SK-N-SH (cell line): ENCODE measurements at regions not wholly inside any gene's neighbourhood (a gene's known extent, or its start where the extent isn't known, plus 50 kb on each side); places are given as distances from the start of the nearest gene placed in this dataset.

Experiments used
- CTCF ChIA-PET: fragments of 300-600, 350-600 bp; formaldehyde crosslinking; extraction: SDS; loops from one replicate; lab custom pipeline; 2021; lab: Yijun Ruan, JAX
- POLR2A ChIA-PET: fragments of 350-600 bp; sonication (Branson Sonifier 250); formaldehyde crosslinking; extraction: SDS; loops from one replicate; lab custom pipeline; 2020; ENCODE audit warnings: antibody characterized with exemption, inconsistent platforms; lab: Yijun Ruan, JAX
- DNase-seq: peaks from one replicate; pipeline ENCODE4 v3.0.0; 2012
- H2AFZ ChIP-seq: fragments of 200-600 bp; sonication (generic); 2 replicates; pipeline ENCODE4 v1.8.1; 2016; ENCODE audit warnings: antibody characterized with exemption, mild to moderate bottlenecking, low read depth
- H3F3A ChIP-seq: fragments of 200-600 bp; sonication (generic); replicated peaks from 2 replicates; pipeline ENCODE3; 2016; ENCODE audit warnings: antibody characterized with exemption, mild to moderate bottlenecking; ENCODE audit not compliant: insufficient read depth
- H3K27ac ChIP-seq, 2 experiments: fragments of 200-500 bp in 1 of 2; fragments of 200-600 bp in 1 of 2; sonication (Bioruptor generic) in 1 of 2; sonication (generic), shearing (Covaris generic) in 1 of 2; 2 replicates each; pipeline versions ENCODE4 v1.5.1 to v1.6.1; 2014 to 2016; ENCODE audit warnings: low read depth in 2 of 2, inconsistent platforms in 1 of 2, low read length in 1 of 2, mild to moderate bottlenecking in 1 of 2, mixed read lengths in 1 of 2
- H3K27me3 ChIP-seq: fragments of 200-600 bp; sonication (generic), shearing (Covaris generic); 2 replicates; pipeline ENCODE4 v1.6.1; 2016; ENCODE audit warnings: mixed run types; ENCODE audit not compliant: insufficient read depth
- H3K36me3 ChIP-seq, 2 experiments: fragments of 200-500 bp in 1 of 2; fragments of 200-600 bp in 1 of 2; sonication (Bioruptor generic) in 1 of 2; sonication (generic) in 1 of 2; replicated peaks in 1 of 2; 2 replicates each; pipeline versions ENCODE3 to v1.5.1; 2014 to 2016; ENCODE audit warnings: low read length in 1 of 2, mild to moderate bottlenecking in 1 of 2; ENCODE audit not compliant: insufficient read depth in 2 of 2, control insufficient read depth in 1 of 2
- H3K4me1 ChIP-seq, 2 experiments: fragments of 200-500 bp in 1 of 2; fragments of 200-600 bp in 1 of 2; sonication (Bioruptor generic) in 1 of 2; sonication (generic), shearing (Covaris generic) in 1 of 2; 2 replicates each; pipeline versions ENCODE4 v1.5.1 to v1.6.1; 2014 to 2016; ENCODE audit warnings: low read depth in 1 of 2, low read length in 1 of 2, mixed run types in 1 of 2; ENCODE audit not compliant: insufficient read depth in 2 of 2, control insufficient read depth in 1 of 2
- H3K4me2 ChIP-seq: fragments of 200-600 bp; sonication (generic), shearing (Covaris generic); 2 replicates; pipeline ENCODE4 v1.6.1; 2017; ENCODE audit warnings: mixed run types
- H3K4me3 ChIP-seq, 2 experiments: fragments of 200-500 bp in 1 of 2; fragments of 200-600 bp in 1 of 2; sonication (Bioruptor generic) in 1 of 2; sonication (generic), shearing (Covaris generic) in 1 of 2; 2 replicates each; pipeline versions ENCODE4 v1.5.1 to v1.8.1; 2014 to 2016; ENCODE audit warnings: low read depth in 2 of 2, inconsistent platforms in 1 of 2, low read length in 1 of 2, mild to moderate bottlenecking in 1 of 2, mixed read lengths in 1 of 2, moderate library complexity in 1 of 2
- H3K79me2 ChIP-seq: fragments of 200-600 bp; sonication (generic); 2 replicates; pipeline ENCODE4 v1.8.1; 2017; ENCODE audit warnings: mild to moderate bottlenecking; ENCODE audit not compliant: insufficient read depth
- H3K9ac ChIP-seq: fragments of 200-600 bp; sonication (generic); 2 replicates; pipeline ENCODE4 v1.6.1; 2017; ENCODE audit warnings: mixed run types
- H3K9me2 ChIP-seq: fragments of 200-600 bp; sonication (generic); 2 replicates; pipeline ENCODE4 v1.6.1; 2017; ENCODE audit warnings: mixed run types
- H3K9me3 ChIP-seq: fragments of 200-600 bp; sonication (generic); 2 replicates; pipeline ENCODE4 v1.6.1; 2017; ENCODE audit warnings: mixed run types, mild to moderate bottlenecking, moderate library complexity
- H4K20me1 ChIP-seq: fragments of 200-600 bp; sonication (generic); 2 replicates; pipeline ENCODE4 v1.6.1; 2017; ENCODE audit warnings: mild to moderate bottlenecking, mixed run types; ENCODE audit not compliant: insufficient read depth
- EZH2phosphoT487 ChIP-seq: fragments of 200-600 bp; sonication (generic); IDR thresholded peaks from 2 replicates; pipeline ENCODE4 v1.6.1; 2017; ENCODE audit warnings: low read depth, mixed run types, mild to moderate bottlenecking, antibody characterized with exemption, moderate library complexity, borderline replicate concordance
- FOXJ3 ChIP-seq: sonication (generic); formaldehyde crosslinking; IDR thresholded peaks from 2 replicates; pipeline ENCODE4 v1.5.1; 2020; ENCODE audit warnings: mild to moderate bottlenecking, missing genetic modification reagents
- FOXM1 ChIP-seq: IDR thresholded peaks from 2 replicates; pipeline ENCODE4 v1.4.0; 2012; ENCODE audit warnings: low read depth, mild to moderate bottlenecking
- GABPA ChIP-seq: IDR thresholded peaks from 2 replicates; pipeline ENCODE4 v1.4.0; 2012; ENCODE audit warnings: low read depth, mild to moderate bottlenecking
- MEF2A ChIP-seq: IDR thresholded peaks from 2 replicates; pipeline ENCODE4 v1.4.0; 2012; ENCODE audit warnings: low read depth, borderline replicate concordance
- MXI1 ChIP-seq: IDR thresholded peaks from 2 replicates; pipeline ENCODE4 v1.6.1; 2012; ENCODE audit warnings: mild to moderate bottlenecking, low read depth, low read length, improper control_type of control experiment
- NFIC ChIP-seq: IDR thresholded peaks from 2 replicates; pipeline ENCODE4 v1.4.0; 2012; ENCODE audit warnings: borderline replicate concordance
- NRF1 ChIP-seq: IDR thresholded peaks from 2 replicates; pipeline ENCODE4 v1.6.1; 2012; ENCODE audit warnings: low read depth, mild to moderate bottlenecking, low read length
- RXRA ChIP-seq: IDR thresholded peaks from 2 replicates; pipeline ENCODE4 v1.4.0; 2012; ENCODE audit warnings: low read depth, mild to moderate bottlenecking, borderline replicate concordance
- TAF1 ChIP-seq: IDR thresholded peaks from 2 replicates; pipeline ENCODE4 v1.6.1; 2012; ENCODE audit warnings: low read depth, mild to moderate bottlenecking, low read length, moderate library complexity, borderline replicate concordance
- USF1 ChIP-seq: IDR thresholded peaks from 2 replicates; pipeline ENCODE4 v1.4.0; 2012; ENCODE audit warnings: low read depth, borderline replicate concordance
- WGBS: methylation state at CpG from one replicate; pipeline ENCODE4 v1.1.6; 2017; ENCODE audit warnings: low lambda C conversion rate; 5-methylcytosine and 5-hydroxymethylcytosine counted together
- TF ChIP-seq, protein P1 (sequence below): IDR thresholded peaks from 2 replicates; pipeline ENCODE4; 2012
- TF ChIP-seq, protein P2 (sequence below): fragments of 150-350 bp; IDR thresholded peaks from 2 replicates; pipeline ENCODE4 v1.6.1; 2017; ENCODE audit warnings: antibody characterized with exemption, low read length, low read depth, borderline replicate concordance

- no peak for TF ChIP-seq TAF1
Observed at GRCh38 chr4:20354120-20354519, 102.4 kb downstream of the SLIT2 start (continued).

GRCh38 chr4:20356565-20356964 is 104.9 kb downstream of the SLIT2 start:
- Histone ChIP-seq H3K9ac (no peak overlapping the region), H3K27ac (no peak overlapping the region; a peak in 1 of 4 replicates), H3K36me3 (peaks cover 0 to 10% of the 10 kb centered on the region in 2 experiments), H3K4me2 (no peak overlapping the region), H3K79me2 (peaks cover 17% of the 10 kb centered on the region), H3K9me3 (no peaks in the 10 kb centered on the region), H4K20me1 (peaks cover 4% of the 10 kb centered on the region; the same call in 1 of the 2 replicates), H2AFZ (no peak overlapping the region), H3K4me3 (no peak overlapping the region), H3K9me2 (no peaks in the 10 kb centered on the region), H3K4me1 (peaks cover 15 to 23% of the 10 kb centered on the region in 2 experiments), H3F3A (peaks cover 7% of the 10 kb centered on the region), H3K27me3 (no peaks in the 10 kb centered on the region)
- ChIA-PET POLR2A (no interaction called here), CTCF (interaction anchor here (1.3 kb wide), 1 partner anchor 39 kb away, joined by 3 read pairs; no protein-coding TSS in a partner anchor)
- no peak for TF ChIP-seq EZH2phosphoT487
- TF ChIP-seq NFIC, result no peak
- no peak for TF ChIP-seq FOXJ3
- peak; percentile 23 for DNase-seq
- WGBS, result 51% methylated on average over 3 of the region's 3 CpGs

- Histone ChIP-seq H3K4me1 (peaks cover 16 to 23% of the 10 kb centered on the region in 2 experiments), H3K4me2 (no peak overlapping the region), H2AFZ (no peak overlapping the region), H3K9me3 (no peaks in the 10 kb centered on the region), H3K27ac (no peak overlapping the region), H4K20me1 (peaks cover under 1% of the 10 kb centered on the region; the same call in 1 of the 2 replicates), H3K9me2 (no peaks in the 10 kb centered on the region), H3K4me3 (no peak overlapping the region), H3F3A (peaks cover 11% of the 10 kb centered on the region), H3K36me3 (peaks cover 3 to 10% of the 10 kb centered on the region in 2 experiments), H3K27me3 (no peaks in the 10 kb centered on the region), H3K9ac (no peak overlapping the region), H3K79me2 (0 out of 2 replicates have a peak, but pooled peaks cover 14% of the 10 kb centered on the region)
- WGBS, result 94% methylated on average over 8 of the region's 8 CpGs
- ChIA-PET CTCF (no interaction called here), POLR2A (no interaction called here)
- no peak for DNase-seq
- TF ChIP-seq USF1 (no peak), MEF2A (no peak), FOXM1 (no peak), GABPA (no peak), RXRA (no peak), FOXJ3 (no peak), MXI1 (no peak), NRF1 (no peak)
- TF ChIP-seq, protein P1, sequence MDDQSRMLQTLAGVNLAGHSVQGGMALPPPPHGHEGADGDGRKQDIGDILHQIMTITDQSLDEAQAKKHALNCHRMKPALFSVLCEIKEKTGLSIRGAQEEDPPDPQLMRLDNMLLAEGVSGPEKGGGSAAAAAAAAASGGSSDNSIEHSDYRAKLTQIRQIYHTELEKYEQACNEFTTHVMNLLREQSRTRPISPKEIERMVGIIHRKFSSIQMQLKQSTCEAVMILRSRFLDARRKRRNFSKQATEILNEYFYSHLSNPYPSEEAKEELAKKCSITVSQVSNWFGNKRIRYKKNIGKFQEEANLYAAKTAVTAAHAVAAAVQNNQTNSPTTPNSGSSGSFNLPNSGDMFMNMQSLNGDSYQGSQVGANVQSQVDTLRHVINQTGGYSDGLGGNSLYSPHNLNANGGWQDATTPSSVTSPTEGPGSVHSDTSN, result no peak
- TF ChIP-seq, protein P2, sequence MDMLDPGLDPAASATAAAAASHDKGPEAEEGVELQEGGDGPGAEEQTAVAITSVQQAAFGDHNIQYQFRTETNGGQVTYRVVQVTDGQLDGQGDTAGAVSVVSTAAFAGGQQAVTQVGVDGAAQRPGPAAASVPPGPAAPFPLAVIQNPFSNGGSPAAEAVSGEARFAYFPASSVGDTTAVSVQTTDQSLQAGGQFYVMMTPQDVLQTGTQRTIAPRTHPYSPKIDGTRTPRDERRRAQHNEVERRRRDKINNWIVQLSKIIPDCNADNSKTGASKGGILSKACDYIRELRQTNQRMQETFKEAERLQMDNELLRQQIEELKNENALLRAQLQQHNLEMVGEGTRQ, result no peak
Observed at GRCh38 chr4:20358110-20358509, 106.4 kb downstream of the SLIT2 start.
